Stimulated activated CD4-positive, alpha-beta T cell treated with anti-CD3 and anti-CD28 coated beads, Interleukin-15, amount 100 ng/mL, for 24 hours (primary cell): ENCODE measurements at regions not wholly inside any gene's neighbourhood (a gene's known extent, or its start where the extent isn't known, plus 50 kb on each side); places are given as distances from the start of the nearest gene placed in this dataset.

Source experiments
- DNase-seq: peaks from one replicate; pipeline ENCODE4 v3.0.0-alpha.2; 2020

GRCh38 chr20:56178219-56178618 lies 70.3 kb upstream of the MC3R start:
- DNase-seq, result no peak

DNA sequence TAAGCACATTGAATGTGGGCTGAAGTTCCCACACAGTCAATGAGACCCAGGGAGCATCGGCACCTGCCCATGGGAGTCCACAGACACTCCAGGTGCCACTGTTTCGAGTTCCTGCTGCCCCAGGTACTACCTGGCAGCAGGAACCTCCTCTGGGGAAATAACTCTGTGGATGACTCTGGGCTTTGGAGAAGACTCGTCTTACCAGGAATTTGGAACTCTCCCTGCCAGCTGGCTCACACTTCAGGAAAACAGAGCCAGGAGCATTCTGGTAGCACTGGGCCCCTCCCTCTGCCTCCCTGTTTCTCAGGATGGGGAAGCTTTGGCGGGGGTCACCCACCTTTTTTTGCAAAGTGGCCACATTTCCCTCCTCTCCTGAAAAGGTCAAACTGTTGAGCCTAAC lies 69.5 kb upstream of the MC3R start:
- no peak for DNase-seq

GRCh38 chr20:56181583-56181982 lies 66.9 kb upstream of the MC3R start:
- no peak for DNase-seq

DNA sequence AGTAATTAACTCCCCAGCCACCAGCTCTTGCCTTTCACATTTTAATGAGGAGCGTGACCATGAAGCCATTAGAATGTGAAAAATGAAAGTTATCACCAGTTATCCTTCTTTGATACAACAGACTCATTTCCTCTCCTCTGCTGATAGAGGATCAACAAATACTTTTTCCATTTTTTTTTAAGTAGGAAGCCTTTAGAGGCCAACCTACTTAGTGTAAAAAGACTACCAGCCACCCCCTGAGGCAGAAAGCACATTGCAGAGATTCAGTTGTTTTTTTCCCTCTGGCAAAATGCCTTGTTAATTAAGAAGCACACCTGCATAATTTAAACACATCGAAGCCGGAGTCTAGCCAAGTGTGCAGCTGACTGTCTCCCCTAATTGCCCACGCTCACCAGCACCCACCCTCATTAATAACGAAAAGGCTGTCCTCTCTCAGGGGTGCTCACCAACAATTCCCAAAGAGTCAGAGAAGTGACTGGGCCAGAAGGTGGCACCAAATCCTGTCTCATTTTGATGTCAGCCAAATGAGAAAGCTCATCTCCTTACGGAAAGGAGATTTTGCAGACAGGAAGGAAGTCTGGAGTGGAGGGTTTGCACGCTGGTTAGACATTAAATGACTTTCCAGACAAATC lies 60.9 kb upstream of the MC3R start:
- DNase-seq, result no peak

GRCh38 chr20:56194042-56194441 lies 54.5 kb upstream of the MC3R start:
- no peak for DNase-seq

- no peak for DNase-seq
These were observed 52.6 kb upstream of the MC3R start for GRCh38 chr20:56195946-56196345.
